WTC11 (cell line): ENCODE measurements at regions not wholly inside any gene's neighbourhood (a gene's known extent, or its start where the extent isn't known, plus 50 kb on each side); places are given as distances from the start of the nearest gene placed in this dataset.

Source experiments
- ATAC-seq: fragments of 200-7000 bp; cut with Tn5 transposase; 2 replicates; pipeline ENCODE4 v1.10.0; 2021; ENCODE audit warnings: mild to moderate bottlenecking, moderate library complexity
- CTCF ChIA-PET: fragments of 300-600 bp; sonication (Branson Sonifier 250); formaldehyde crosslinking; loops from one replicate; lab custom pipeline; 2021; ENCODE audit warnings: antibody characterized with exemption; lab: Charles Lee
- POLR2A ChIA-PET: fragments of 350-600 bp; sonication (Branson Sonifier 250); formaldehyde crosslinking; loops from one replicate; lab custom pipeline; 2021; ENCODE audit warnings: antibody characterized with exemption; lab: Charles Lee
- DNase-seq: peaks from one replicate; pipeline ENCODE4 v3.0.0; 2021; ENCODE audit warnings: low spot score
- H3K27ac Mint-ChIP-seq: 2 replicates; pipeline ENCODE4 v1.8.0; 2021; ENCODE audit warnings: mixed read lengths
- H3K27me3 Mint-ChIP-seq: 2 replicates; pipeline ENCODE4 v1.8.0; 2021; ENCODE audit warnings: low read depth, mild to moderate bottlenecking, moderate library complexity, mixed read lengths
- H3K36me3 Mint-ChIP-seq: 2 replicates; pipeline ENCODE4 v1.8.0; 2021; ENCODE audit warnings: mixed read lengths
- H3K4me1 Mint-ChIP-seq: 2 replicates; pipeline ENCODE4 v1.8.0; 2022; ENCODE audit warnings: mixed read lengths
- H3K4me3 Mint-ChIP-seq: 2 replicates; pipeline ENCODE4 v1.8.0; 2021; ENCODE audit warnings: mild to moderate bottlenecking, moderate library complexity, mixed read lengths
- H3K9me3 Mint-ChIP-seq: 2 replicates; pipeline ENCODE4 v1.8.0; 2021; ENCODE audit warnings: mixed read lengths
- ATF1 ChIP-seq: sonication (generic); formaldehyde crosslinking; IDR thresholded peaks from 2 replicates; pipeline ENCODE4 v1.8.1; 2023; ENCODE audit warnings: mild to moderate bottlenecking, moderate library complexity, missing genetic modification reagents
- EMX1 ChIP-seq: fragments of 250-450 bp; sonication (Bioruptor Pico); IDR thresholded peaks from 2 replicates; pipeline ENCODE4 v1.8.0; 2021; ENCODE audit warnings: mild to moderate bottlenecking
- ETV6 ChIP-seq: sonication (generic); formaldehyde crosslinking; IDR thresholded peaks from 2 replicates; pipeline ENCODE4 v1.8.1; 2022; ENCODE audit warnings: mild to moderate bottlenecking, missing genetic modification reagents
- MXD4 ChIP-seq: fragments of 250-450 bp; sonication (Bioruptor Pico); IDR thresholded peaks from 2 replicates; pipeline ENCODE4 v1.8.0; 2021; ENCODE audit warnings: mild to moderate bottlenecking, moderate library complexity, borderline replicate concordance
- OVOL2 ChIP-seq: fragments of 250-450 bp; sonication (Bioruptor Pico); IDR thresholded peaks from 2 replicates; pipeline ENCODE4 v1.9.0; 2021; ENCODE audit warnings: mild to moderate bottlenecking, borderline replicate concordance
- SOX15 ChIP-seq: fragments of 250-450 bp; sonication (Bioruptor Pico); IDR thresholded peaks from 2 replicates; pipeline ENCODE4 v1.9.0; 2021; ENCODE audit warnings: mild to moderate bottlenecking
- TCF7 ChIP-seq: sonication (generic); formaldehyde crosslinking; IDR thresholded peaks from 2 replicates; pipeline ENCODE4 v1.8.0; 2022; ENCODE audit warnings: mild to moderate bottlenecking, low read depth, missing genetic modification reagents, moderate library complexity
- TP53 ChIP-seq: sonication (generic); formaldehyde crosslinking; IDR thresholded peaks from 2 replicates; pipeline ENCODE4 v1.8.1; 2023; ENCODE audit warnings: mild to moderate bottlenecking, missing genetic modification reagents
- ZNF121 ChIP-seq: sonication (generic); formaldehyde crosslinking; IDR thresholded peaks from 2 replicates; pipeline ENCODE4 v1.8.0; 2023; ENCODE audit warnings: missing genetic modification reagents
- TF ChIP-seq, protein P1 (sequence below): sonication (generic); formaldehyde crosslinking; IDR thresholded peaks from 2 replicates; pipeline ENCODE4 v1.8.1; 2022; ENCODE audit warnings: mild to moderate bottlenecking, moderate library complexity, missing genetic modification reagents
- TF ChIP-seq, protein P2 (sequence below): sonication (generic); formaldehyde crosslinking; IDR thresholded peaks from 2 replicates; pipeline ENCODE4 v1.8.1; 2023; ENCODE audit warnings: mild to moderate bottlenecking, missing genetic modification reagents
- TF ChIP-seq, protein P3 (sequence below): sonication (generic); formaldehyde crosslinking; conservative IDR thresholded peaks from 2 replicates; pipeline ENCODE4 v1.8.1; 2023; ENCODE audit warnings: mild to moderate bottlenecking, low read depth, missing genetic modification reagents, moderate library complexity
- TF ChIP-seq, protein P4 (sequence below): fragments of 250-450 bp; sonication (Bioruptor Pico); IDR thresholded peaks from 2 replicates; pipeline ENCODE4 v1.9.0; 2021; ENCODE audit warnings: mild to moderate bottlenecking, borderline replicate concordance
- TF ChIP-seq, protein P5 (sequence below): fragments of 200-600 bp; IDR thresholded peaks from 2 replicates; pipeline ENCODE4 v1.8.0; 2022; ENCODE audit warnings: antibody characterized with exemption
- TF ChIP-seq, protein P6 (sequence below): sonication (generic); formaldehyde crosslinking; IDR thresholded peaks from 2 replicates; pipeline ENCODE4 v1.8.1; 2023; ENCODE audit warnings: mild to moderate bottlenecking, missing genetic modification reagents, moderate library complexity
- TF ChIP-seq, protein P7 (sequence below): sonication (generic); formaldehyde crosslinking; IDR thresholded peaks from 2 replicates; pipeline ENCODE4 v1.8.0; 2023; ENCODE audit warnings: missing genetic modification reagents, mild to moderate bottlenecking, borderline replicate concordance
- TF ChIP-seq, protein P8 (sequence below): sonication (generic); formaldehyde crosslinking; IDR thresholded peaks from 2 replicates; pipeline ENCODE4 v1.8.1; 2022; ENCODE audit warnings: mild to moderate bottlenecking, missing genetic modification reagents, moderate library complexity, borderline replicate concordance

DNA sequence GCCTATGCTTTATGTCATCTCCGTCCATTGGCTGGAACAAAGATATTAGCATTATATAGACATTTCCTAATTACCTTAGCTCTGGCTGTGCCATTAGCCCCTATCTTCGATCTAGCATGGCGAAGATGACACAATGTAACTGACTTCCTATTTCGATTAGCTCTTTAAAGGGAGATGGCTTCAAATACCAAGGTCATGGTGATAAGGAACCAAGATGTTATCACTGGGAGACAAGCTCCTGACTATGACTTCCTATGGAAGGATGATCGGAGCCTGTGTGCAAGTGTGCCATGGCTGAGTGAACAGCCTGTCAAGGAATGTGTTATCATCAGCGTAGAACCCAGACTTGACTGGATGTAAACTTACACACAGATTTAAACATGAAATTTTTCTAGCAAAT lies 602.1 kb downstream of the PSAT1 start:
- H3K27me3 Mint-ChIP-seq, result no peaks in the 10 kb centered on the region
- H3K36me3 Mint-ChIP-seq, result no peaks in the 10 kb centered on the region
- H3K4me1 Mint-ChIP-seq, result peaks cover 17% of the 10 kb centered on the region
- H3K27ac Mint-ChIP-seq, result no peak overlapping the region
- ATAC-seq (no peak), DNase-seq (no peak)
- H3K4me3 Mint-ChIP-seq, result no peak overlapping the region
- TF ChIP-seq EMX1 (no peak), TCF7 (CRISPR knock-in tag) (no peak), OVOL2 (CRISPR knock-in tag) (no peak), ZNF121 (CRISPR knock-in tag) (no peak), TP53 (CRISPR knock-in tag) (no peak)
- TF ChIP-seq, protein P1, sequence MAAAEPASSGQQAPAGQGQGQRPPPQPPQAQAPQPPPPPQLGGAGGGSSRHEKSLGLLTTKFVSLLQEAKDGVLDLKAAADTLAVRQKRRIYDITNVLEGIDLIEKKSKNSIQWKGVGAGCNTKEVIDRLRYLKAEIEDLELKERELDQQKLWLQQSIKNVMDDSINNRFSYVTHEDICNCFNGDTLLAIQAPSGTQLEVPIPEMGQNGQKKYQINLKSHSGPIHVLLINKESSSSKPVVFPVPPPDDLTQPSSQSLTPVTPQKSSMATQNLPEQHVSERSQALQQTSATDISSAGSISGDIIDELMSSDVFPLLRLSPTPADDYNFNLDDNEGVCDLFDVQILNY (CRISPR knock-in tag), result no peak
- TF ChIP-seq, protein P2, sequence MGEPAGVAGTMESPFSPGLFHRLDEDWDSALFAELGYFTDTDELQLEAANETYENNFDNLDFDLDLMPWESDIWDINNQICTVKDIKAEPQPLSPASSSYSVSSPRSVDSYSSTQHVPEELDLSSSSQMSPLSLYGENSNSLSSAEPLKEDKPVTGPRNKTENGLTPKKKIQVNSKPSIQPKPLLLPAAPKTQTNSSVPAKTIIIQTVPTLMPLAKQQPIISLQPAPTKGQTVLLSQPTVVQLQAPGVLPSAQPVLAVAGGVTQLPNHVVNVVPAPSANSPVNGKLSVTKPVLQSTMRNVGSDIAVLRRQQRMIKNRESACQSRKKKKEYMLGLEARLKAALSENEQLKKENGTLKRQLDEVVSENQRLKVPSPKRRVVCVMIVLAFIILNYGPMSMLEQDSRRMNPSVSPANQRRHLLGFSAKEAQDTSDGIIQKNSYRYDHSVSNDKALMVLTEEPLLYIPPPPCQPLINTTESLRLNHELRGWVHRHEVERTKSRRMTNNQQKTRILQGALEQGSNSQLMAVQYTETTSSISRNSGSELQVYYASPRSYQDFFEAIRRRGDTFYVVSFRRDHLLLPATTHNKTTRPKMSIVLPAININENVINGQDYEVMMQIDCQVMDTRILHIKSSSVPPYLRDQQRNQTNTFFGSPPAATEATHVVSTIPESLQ (CRISPR knock-in tag), result no peak
- TF ChIP-seq, protein P3, sequence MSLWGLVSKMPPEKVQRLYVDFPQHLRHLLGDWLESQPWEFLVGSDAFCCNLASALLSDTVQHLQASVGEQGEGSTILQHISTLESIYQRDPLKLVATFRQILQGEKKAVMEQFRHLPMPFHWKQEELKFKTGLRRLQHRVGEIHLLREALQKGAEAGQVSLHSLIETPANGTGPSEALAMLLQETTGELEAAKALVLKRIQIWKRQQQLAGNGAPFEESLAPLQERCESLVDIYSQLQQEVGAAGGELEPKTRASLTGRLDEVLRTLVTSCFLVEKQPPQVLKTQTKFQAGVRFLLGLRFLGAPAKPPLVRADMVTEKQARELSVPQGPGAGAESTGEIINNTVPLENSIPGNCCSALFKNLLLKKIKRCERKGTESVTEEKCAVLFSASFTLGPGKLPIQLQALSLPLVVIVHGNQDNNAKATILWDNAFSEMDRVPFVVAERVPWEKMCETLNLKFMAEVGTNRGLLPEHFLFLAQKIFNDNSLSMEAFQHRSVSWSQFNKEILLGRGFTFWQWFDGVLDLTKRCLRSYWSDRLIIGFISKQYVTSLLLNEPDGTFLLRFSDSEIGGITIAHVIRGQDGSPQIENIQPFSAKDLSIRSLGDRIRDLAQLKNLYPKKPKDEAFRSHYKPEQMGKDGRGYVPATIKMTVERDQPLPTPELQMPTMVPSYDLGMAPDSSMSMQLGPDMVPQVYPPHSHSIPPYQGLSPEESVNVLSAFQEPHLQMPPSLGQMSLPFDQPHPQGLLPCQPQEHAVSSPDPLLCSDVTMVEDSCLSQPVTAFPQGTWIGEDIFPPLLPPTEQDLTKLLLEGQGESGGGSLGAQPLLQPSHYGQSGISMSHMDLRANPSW, result no peak
- TF ChIP-seq, protein P4, sequence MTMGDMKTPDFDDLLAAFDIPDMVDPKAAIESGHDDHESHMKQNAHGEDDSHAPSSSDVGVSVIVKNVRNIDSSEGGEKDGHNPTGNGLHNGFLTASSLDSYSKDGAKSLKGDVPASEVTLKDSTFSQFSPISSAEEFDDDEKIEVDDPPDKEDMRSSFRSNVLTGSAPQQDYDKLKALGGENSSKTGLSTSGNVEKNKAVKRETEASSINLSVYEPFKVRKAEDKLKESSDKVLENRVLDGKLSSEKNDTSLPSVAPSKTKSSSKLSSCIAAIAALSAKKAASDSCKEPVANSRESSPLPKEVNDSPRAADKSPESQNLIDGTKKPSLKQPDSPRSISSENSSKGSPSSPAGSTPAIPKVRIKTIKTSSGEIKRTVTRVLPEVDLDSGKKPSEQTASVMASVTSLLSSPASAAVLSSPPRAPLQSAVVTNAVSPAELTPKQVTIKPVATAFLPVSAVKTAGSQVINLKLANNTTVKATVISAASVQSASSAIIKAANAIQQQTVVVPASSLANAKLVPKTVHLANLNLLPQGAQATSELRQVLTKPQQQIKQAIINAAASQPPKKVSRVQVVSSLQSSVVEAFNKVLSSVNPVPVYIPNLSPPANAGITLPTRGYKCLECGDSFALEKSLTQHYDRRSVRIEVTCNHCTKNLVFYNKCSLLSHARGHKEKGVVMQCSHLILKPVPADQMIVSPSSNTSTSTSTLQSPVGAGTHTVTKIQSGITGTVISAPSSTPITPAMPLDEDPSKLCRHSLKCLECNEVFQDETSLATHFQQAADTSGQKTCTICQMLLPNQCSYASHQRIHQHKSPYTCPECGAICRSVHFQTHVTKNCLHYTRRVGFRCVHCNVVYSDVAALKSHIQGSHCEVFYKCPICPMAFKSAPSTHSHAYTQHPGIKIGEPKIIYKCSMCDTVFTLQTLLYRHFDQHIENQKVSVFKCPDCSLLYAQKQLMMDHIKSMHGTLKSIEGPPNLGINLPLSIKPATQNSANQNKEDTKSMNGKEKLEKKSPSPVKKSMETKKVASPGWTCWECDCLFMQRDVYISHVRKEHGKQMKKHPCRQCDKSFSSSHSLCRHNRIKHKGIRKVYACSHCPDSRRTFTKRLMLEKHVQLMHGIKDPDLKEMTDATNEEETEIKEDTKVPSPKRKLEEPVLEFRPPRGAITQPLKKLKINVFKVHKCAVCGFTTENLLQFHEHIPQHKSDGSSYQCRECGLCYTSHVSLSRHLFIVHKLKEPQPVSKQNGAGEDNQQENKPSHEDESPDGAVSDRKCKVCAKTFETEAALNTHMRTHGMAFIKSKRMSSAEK (CRISPR knock-in tag), result no peak
- TF ChIP-seq, protein P5, sequence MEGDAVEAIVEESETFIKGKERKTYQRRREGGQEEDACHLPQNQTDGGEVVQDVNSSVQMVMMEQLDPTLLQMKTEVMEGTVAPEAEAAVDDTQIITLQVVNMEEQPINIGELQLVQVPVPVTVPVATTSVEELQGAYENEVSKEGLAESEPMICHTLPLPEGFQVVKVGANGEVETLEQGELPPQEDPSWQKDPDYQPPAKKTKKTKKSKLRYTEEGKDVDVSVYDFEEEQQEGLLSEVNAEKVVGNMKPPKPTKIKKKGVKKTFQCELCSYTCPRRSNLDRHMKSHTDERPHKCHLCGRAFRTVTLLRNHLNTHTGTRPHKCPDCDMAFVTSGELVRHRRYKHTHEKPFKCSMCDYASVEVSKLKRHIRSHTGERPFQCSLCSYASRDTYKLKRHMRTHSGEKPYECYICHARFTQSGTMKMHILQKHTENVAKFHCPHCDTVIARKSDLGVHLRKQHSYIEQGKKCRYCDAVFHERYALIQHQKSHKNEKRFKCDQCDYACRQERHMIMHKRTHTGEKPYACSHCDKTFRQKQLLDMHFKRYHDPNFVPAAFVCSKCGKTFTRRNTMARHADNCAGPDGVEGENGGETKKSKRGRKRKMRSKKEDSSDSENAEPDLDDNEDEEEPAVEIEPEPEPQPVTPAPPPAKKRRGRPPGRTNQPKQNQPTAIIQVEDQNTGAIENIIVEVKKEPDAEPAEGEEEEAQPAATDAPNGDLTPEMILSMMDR, result no peak
- TF ChIP-seq, protein P6, sequence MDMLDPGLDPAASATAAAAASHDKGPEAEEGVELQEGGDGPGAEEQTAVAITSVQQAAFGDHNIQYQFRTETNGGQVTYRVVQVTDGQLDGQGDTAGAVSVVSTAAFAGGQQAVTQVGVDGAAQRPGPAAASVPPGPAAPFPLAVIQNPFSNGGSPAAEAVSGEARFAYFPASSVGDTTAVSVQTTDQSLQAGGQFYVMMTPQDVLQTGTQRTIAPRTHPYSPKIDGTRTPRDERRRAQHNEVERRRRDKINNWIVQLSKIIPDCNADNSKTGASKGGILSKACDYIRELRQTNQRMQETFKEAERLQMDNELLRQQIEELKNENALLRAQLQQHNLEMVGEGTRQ (CRISPR knock-in tag), result no peak
- ChIA-PET POLR2A (no interaction called here), CTCF (no interaction called here)
- no peaks in the 10 kb centered on the region for H3K9me3 Mint-ChIP-seq

DNA sequence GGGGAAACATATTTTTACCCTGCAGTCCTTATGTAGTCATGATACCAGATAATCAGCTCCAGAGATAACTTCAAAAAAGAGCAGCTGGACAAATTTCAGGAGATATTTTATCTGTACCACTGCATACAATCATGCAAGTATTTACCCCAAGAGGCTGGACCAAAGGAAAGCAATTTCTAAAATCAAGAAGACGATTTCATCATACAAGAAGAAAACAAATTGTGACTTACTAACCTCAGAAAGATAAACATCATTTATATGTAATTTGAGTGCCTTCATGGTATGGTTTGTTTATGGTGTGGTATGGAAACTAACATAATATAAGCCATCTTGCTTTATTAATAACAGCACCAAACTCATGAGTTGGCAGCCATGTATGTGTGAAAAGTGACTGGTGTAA lies 603.6 kb downstream of the PSAT1 start:
- Mint-ChIP-seq H3K9me3 (no peaks in the 10 kb centered on the region), H3K27me3 (no peaks in the 10 kb centered on the region), H3K4me3 (no peak overlapping the region), H3K27ac (no peak overlapping the region), H3K36me3 (no peaks in the 10 kb centered on the region), H3K4me1 (peaks cover 5% of the 10 kb centered on the region)
- CTCF ChIA-PET, result no interaction called here
- POLR2A ChIA-PET, result no interaction called here
- ATAC-seq (no peak), DNase-seq (no peak)
- TF ChIP-seq, protein P7, sequence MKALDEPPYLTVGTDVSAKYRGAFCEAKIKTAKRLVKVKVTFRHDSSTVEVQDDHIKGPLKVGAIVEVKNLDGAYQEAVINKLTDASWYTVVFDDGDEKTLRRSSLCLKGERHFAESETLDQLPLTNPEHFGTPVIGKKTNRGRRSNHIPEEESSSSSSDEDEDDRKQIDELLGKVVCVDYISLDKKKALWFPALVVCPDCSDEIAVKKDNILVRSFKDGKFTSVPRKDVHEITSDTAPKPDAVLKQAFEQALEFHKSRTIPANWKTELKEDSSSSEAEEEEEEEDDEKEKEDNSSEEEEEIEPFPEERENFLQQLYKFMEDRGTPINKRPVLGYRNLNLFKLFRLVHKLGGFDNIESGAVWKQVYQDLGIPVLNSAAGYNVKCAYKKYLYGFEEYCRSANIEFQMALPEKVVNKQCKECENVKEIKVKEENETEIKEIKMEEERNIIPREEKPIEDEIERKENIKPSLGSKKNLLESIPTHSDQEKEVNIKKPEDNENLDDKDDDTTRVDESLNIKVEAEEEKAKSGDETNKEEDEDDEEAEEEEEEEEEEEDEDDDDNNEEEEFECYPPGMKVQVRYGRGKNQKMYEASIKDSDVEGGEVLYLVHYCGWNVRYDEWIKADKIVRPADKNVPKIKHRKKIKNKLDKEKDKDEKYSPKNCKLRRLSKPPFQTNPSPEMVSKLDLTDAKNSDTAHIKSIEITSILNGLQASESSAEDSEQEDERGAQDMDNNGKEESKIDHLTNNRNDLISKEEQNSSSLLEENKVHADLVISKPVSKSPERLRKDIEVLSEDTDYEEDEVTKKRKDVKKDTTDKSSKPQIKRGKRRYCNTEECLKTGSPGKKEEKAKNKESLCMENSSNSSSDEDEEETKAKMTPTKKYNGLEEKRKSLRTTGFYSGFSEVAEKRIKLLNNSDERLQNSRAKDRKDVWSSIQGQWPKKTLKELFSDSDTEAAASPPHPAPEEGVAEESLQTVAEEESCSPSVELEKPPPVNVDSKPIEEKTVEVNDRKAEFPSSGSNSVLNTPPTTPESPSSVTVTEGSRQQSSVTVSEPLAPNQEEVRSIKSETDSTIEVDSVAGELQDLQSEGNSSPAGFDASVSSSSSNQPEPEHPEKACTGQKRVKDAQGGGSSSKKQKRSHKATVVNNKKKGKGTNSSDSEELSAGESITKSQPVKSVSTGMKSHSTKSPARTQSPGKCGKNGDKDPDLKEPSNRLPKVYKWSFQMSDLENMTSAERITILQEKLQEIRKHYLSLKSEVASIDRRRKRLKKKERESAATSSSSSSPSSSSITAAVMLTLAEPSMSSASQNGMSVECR (CRISPR knock-in tag), result no peak
- TF ChIP-seq ETV6 (CRISPR knock-in tag), result no peak
- TF ChIP-seq, protein P8, sequence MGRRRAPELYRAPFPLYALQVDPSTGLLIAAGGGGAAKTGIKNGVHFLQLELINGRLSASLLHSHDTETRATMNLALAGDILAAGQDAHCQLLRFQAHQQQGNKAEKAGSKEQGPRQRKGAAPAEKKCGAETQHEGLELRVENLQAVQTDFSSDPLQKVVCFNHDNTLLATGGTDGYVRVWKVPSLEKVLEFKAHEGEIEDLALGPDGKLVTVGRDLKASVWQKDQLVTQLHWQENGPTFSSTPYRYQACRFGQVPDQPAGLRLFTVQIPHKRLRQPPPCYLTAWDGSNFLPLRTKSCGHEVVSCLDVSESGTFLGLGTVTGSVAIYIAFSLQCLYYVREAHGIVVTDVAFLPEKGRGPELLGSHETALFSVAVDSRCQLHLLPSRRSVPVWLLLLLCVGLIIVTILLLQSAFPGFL, result no peak
- no peak for TF ChIP-seq ATF1 (CRISPR knock-in tag)
- TF ChIP-seq MXD4, result no peak
- no peak for TF ChIP-seq SOX15 (CRISPR knock-in tag)
